ENCODE measurements at regions not wholly inside any gene's neighbourhood (a gene's known extent, or its start where the extent isn't known, plus 50 kb on each side); places are given as distances from the start of the nearest gene placed in this dataset.

DNA sequence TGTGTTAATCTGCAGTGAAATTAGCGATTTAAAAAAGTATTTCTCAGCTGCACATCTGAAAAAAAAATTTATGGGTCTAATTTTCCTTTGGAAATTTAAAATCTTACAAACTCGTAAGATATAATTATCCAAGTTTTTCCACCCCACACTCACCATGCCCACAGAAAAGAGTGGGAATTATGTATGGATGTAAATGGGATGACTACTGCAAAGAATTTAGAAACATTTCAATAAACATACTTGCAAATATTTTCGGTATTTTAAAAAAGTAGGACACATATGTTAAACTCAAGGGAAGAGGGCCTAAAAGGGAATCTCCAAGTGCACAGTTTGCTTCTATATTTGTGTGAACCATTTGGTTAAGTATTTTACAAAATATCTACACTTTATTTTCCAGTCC lies 1039.9 kb upstream of the POU3F3 start:
- no peaks in the 10 kb centered on the region for H3F3A ChIP-seq (ENCODE audit: insufficient read depth, low read length, poor library complexity, severe bottlenecking)
- TF ChIP-seq MXI1 (conservative IDR thresholded peaks at IDR 0.05; ENCODE audit: poor library complexity, severe bottlenecking): no peak
- TF ChIP-seq TAF1 (IDR thresholded peaks at IDR 0.05; ENCODE audit: low read depth): no peak
- TF ChIP-seq, protein P1, sequence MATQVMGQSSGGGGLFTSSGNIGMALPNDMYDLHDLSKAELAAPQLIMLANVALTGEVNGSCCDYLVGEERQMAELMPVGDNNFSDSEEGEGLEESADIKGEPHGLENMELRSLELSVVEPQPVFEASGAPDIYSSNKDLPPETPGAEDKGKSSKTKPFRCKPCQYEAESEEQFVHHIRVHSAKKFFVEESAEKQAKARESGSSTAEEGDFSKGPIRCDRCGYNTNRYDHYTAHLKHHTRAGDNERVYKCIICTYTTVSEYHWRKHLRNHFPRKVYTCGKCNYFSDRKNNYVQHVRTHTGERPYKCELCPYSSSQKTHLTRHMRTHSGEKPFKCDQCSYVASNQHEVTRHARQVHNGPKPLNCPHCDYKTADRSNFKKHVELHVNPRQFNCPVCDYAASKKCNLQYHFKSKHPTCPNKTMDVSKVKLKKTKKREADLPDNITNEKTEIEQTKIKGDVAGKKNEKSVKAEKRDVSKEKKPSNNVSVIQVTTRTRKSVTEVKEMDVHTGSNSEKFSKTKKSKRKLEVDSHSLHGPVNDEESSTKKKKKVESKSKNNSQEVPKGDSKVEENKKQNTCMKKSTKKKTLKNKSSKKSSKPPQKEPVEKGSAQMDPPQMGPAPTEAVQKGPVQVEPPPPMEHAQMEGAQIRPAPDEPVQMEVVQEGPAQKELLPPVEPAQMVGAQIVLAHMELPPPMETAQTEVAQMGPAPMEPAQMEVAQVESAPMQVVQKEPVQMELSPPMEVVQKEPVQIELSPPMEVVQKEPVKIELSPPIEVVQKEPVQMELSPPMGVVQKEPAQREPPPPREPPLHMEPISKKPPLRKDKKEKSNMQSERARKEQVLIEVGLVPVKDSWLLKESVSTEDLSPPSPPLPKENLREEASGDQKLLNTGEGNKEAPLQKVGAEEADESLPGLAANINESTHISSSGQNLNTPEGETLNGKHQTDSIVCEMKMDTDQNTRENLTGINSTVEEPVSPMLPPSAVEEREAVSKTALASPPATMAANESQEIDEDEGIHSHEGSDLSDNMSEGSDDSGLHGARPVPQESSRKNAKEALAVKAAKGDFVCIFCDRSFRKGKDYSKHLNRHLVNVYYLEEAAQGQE (IDR thresholded peaks at IDR 0.05; ENCODE audit: borderline replicate concordance): no peak
- TF ChIP-seq EZH2 (IDR thresholded peaks at IDR 0.05; ENCODE audit: borderline replicate concordance, insufficient read depth, low read length, poor library complexity, severe bottlenecking): no peak
- no peak for TF ChIP-seq SMC3 (conservative IDR thresholded peaks at IDR 0.05; ENCODE audit: poor library complexity)
- TF ChIP-seq, protein P2, sequence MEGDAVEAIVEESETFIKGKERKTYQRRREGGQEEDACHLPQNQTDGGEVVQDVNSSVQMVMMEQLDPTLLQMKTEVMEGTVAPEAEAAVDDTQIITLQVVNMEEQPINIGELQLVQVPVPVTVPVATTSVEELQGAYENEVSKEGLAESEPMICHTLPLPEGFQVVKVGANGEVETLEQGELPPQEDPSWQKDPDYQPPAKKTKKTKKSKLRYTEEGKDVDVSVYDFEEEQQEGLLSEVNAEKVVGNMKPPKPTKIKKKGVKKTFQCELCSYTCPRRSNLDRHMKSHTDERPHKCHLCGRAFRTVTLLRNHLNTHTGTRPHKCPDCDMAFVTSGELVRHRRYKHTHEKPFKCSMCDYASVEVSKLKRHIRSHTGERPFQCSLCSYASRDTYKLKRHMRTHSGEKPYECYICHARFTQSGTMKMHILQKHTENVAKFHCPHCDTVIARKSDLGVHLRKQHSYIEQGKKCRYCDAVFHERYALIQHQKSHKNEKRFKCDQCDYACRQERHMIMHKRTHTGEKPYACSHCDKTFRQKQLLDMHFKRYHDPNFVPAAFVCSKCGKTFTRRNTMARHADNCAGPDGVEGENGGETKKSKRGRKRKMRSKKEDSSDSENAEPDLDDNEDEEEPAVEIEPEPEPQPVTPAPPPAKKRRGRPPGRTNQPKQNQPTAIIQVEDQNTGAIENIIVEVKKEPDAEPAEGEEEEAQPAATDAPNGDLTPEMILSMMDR (IDR thresholded peaks at IDR 0.05; ENCODE audit: poor library complexity, severe bottlenecking): no peak
- TF ChIP-seq EP300 (conservative IDR thresholded peaks at IDR 0.05; ENCODE audit: poor library complexity, severe bottlenecking): no peak
- no peak for TF ChIP-seq POLR2AphosphoS5 (IDR thresholded peaks at IDR 0.05)
- no peaks in the 10 kb centered on the region for H4K20me1 ChIP-seq (ENCODE audit: insufficient read depth)
- H3K4me2 ChIP-seq (ENCODE audit: low read length): no peak overlapping the region
- no peak overlapping the region for H3K27ac ChIP-seq (ENCODE audit: low read length)
- H3K9me3 ChIP-seq (ENCODE audit: low read length): no peaks in the 10 kb centered on the region
- no peaks in the 10 kb centered on the region for H3K79me2 ChIP-seq (replicated peaks; ENCODE audit: insufficient read depth, low read length)
- H3K9ac ChIP-seq (ENCODE audit: low read length): no peak overlapping the region
- no peaks in the 10 kb centered on the region for H3K36me3 ChIP-seq (ENCODE audit: insufficient read depth, low read length)
- H3K4me3 ChIP-seq (ENCODE audit: low read length): no peak overlapping the region
- no peaks in the 10 kb centered on the region for H3K9me2 ChIP-seq (ENCODE audit: insufficient read depth, low read length)
- no peaks in the 10 kb centered on the region for H3K27me3 ChIP-seq (ENCODE audit: insufficient read depth, low read depth, low read length)
- no peak overlapping the region for H2AFZ ChIP-seq (ENCODE audit: low read depth, low read length)

DNA sequence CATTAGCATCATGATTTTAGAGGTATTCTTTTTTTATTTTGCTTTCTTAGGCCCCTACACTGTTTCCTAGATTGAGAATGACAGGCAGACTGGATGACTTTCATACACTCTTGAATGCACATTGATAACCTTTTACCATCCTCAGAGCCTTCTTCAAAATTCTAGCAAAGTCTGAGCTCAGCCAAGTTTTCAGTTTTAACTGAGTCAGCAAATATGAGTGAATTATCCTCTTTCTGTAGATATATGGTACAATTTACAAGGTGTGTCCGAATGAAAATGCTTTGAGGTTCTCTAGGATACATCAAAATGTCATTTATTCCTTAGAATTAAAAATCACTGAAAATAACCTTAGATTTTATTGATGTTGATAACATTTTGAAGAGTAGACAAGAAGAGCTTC lies 1038.2 kb upstream of the POU3F3 start:
- Histone ChIP-seq H2AFZ (ENCODE audit: low read depth, low read length) (no peak overlapping the region), H3K4me3 (ENCODE audit: low read length) (no peak overlapping the region), H3K4me2 (ENCODE audit: low read length) (no peak overlapping the region), H3K36me3 (ENCODE audit: insufficient read depth, low read length) (no peaks in the 10 kb centered on the region), H3F3A (ENCODE audit: insufficient read depth, low read length, poor library complexity, severe bottlenecking) (no peaks in the 10 kb centered on the region), H3K9ac (ENCODE audit: low read length) (no peak overlapping the region), H3K27ac (ENCODE audit: low read length) (no peak overlapping the region), H4K20me1 (ENCODE audit: insufficient read depth) (no peaks in the 10 kb centered on the region), H3K79me2 (replicated peaks; ENCODE audit: insufficient read depth, low read length) (no peaks in the 10 kb centered on the region), H3K9me3 (ENCODE audit: low read length) (no peaks in the 10 kb centered on the region), H3K9me2 (ENCODE audit: insufficient read depth, low read length) (no peaks in the 10 kb centered on the region), H3K27me3 (ENCODE audit: insufficient read depth, low read depth, low read length) (no peaks in the 10 kb centered on the region)
- TF ChIP-seq, protein P2 (IDR thresholded peaks at IDR 0.05; ENCODE audit: poor library complexity, severe bottlenecking): no peak
- TF ChIP-seq SMC3 (conservative IDR thresholded peaks at IDR 0.05; ENCODE audit: poor library complexity) (no peak), MXI1 (conservative IDR thresholded peaks at IDR 0.05; ENCODE audit: poor library complexity, severe bottlenecking) (no peak), RAD21 (conservative IDR thresholded peaks at IDR 0.05) (no peak), EZH2 (IDR thresholded peaks at IDR 0.05; ENCODE audit: borderline replicate concordance, insufficient read depth, low read length, poor library complexity, severe bottlenecking) (no peak), POLR2AphosphoS5 (IDR thresholded peaks at IDR 0.05) (no peak), EP300 (conservative IDR thresholded peaks at IDR 0.05; ENCODE audit: poor library complexity, severe bottlenecking) (no peak), TAF1 (IDR thresholded peaks at IDR 0.05; ENCODE audit: low read depth) (no peak)
- TF ChIP-seq, protein P1 (IDR thresholded peaks at IDR 0.05; ENCODE audit: borderline replicate concordance): no peak
